GM23248 (cell line): ENCODE measurements at regions not wholly inside any gene's neighbourhood (a gene's known extent, or its start where the extent isn't known, plus 50 kb on each side); places are given as distances from the start of the nearest gene placed in this dataset.

Experiments used
- EZH2 ChIP-seq: fragments of 200-600 bp; sonication (generic); IDR thresholded peaks from 2 replicates; pipeline ENCODE4 v1.6.1; 2018; ENCODE audit warnings: antibody characterized with exemption, mild to moderate bottlenecking; ENCODE audit not compliant: insufficient read depth, poor library complexity, severe bottlenecking
- EZH2phosphoT487 ChIP-seq: fragments of 200-600 bp; sonication (generic); IDR thresholded peaks from 2 replicates; pipeline ENCODE4 v1.6.1; 2018; ENCODE audit warnings: antibody characterized with exemption, moderate library complexity, mild to moderate bottlenecking, low read depth; ENCODE audit not compliant: insufficient read depth

GRCh38 chr4:55272102-55272501, 73.9 kb upstream of the SRD5A3 start:
- TF ChIP-seq EZH2phosphoT487 (no peak), EZH2 (no peak)
